Ovary (tissue), 3 donors: ENCODE measurements at regions not wholly inside any gene's neighbourhood (a gene's known extent, or its start where the extent isn't known, plus 50 kb on each side); places are given as distances from the start of the nearest gene placed in this dataset.

Experiments used
- CTCF ChIP-seq, 3 donors: fragments of 450-650 bp in 2 of 3; fragments of 200-600 bp in 1 of 3; IDR thresholded peaks; one replicate each; pipeline versions ENCODE4 v1.5.1 to v1.8.0; 2016 to 2022; ENCODE audit warnings: antibody characterized with exemption in 3 of 3, mild to moderate bottlenecking in 1 of 3
- EP300 ChIP-seq: sonication (generic); formaldehyde crosslinking; IDR thresholded peaks from one replicate; pipeline ENCODE4 v1.6.1; 2017; ENCODE audit warnings: antibody characterized with exemption
- POLR2A ChIP-seq: fragments of 450-650 bp; IDR thresholded peaks from one replicate; pipeline ENCODE4 v1.6.1; 2017; ENCODE audit warnings: antibody characterized with exemption, mild to moderate bottlenecking, moderate library complexity
- donor health status: DM: no; HTN: no; CAD: no.

- TF ChIP-seq CTCF (IDR thresholded peaks at IDR 0.05) (no peak), EP300 (no peak), POLR2A (no peak)
These were observed 70.8 kb downstream of the RAP2B start for GRCh38 chr3:153232851-153233271.
